Glomerular endothelial cell (primary cell): ENCODE measurements at regions not wholly inside any gene's neighbourhood (a gene's known extent, or its start where the extent isn't known, plus 50 kb on each side); places are given as distances from the start of the nearest gene placed in this dataset.

Source experiments
- DNase-seq: peaks from one replicate; pipeline ENCODE4 v3.0.0-alpha.2; 2011; ENCODE audit warnings: low read depth, low spot score; ENCODE audit errors: extremely low read depth

GRCh38 chr3:72200332-72200731 is 415.4 kb upstream of the PROK2 start:
- no peak for DNase-seq

GRCh38 chr3:72199530-72199929 is 414.6 kb upstream of the PROK2 start:
- no peak for DNase-seq

GRCh38 chr3:72196377-72196929 is 411.5 kb upstream of the PROK2 start:
- no peak for DNase-seq

- DNase-seq, result no peak
Measured at GRCh38 chr3:72195895-72196294, 410.9 kb upstream of the PROK2 start.

- no peak for DNase-seq
Measured at GRCh38 chr3:72194458-72194857, 409.5 kb upstream of the PROK2 start.

- DNase-seq, result no peak
Measured at GRCh38 chr3:72193771-72194430, 409.0 kb upstream of the PROK2 start.

GRCh38 chr3:72192572-72192971 is 407.6 kb upstream of the PROK2 start:
- no peak for DNase-seq

GRCh38 chr3:72191209-72191960 is 406.4 kb upstream of the PROK2 start:
- no peak for DNase-seq

- DNase-seq, result no peak
Measured at GRCh38 chr3:72190050-72190449, 405.1 kb upstream of the PROK2 start.

GRCh38 chr3:72189339-72189738 is 404.4 kb upstream of the PROK2 start:
- DNase-seq, result no peak

GRCh38 chr3:72188536-72188935 is 403.6 kb upstream of the PROK2 start:
- no peak for DNase-seq

GRCh38 chr3:72187131-72187530 is 402.2 kb upstream of the PROK2 start:
- DNase-seq, result no peak

GRCh38 chr3:72186400-72186855 is 401.5 kb upstream of the PROK2 start:
- DNase-seq, result no peak

- DNase-seq, result no peak
Measured at GRCh38 chr3:72185549-72186399, 400.8 kb upstream of the PROK2 start.

GRCh38 chr3:72183489-72183888 is 398.5 kb upstream of the PROK2 start:
- no peak for DNase-seq

GRCh38 chr3:72182206-72182605 is 397.3 kb upstream of the PROK2 start:
- DNase-seq, result no peak

- DNase-seq, result no peak
Measured at GRCh38 chr3:72181251-72181650, 396.3 kb upstream of the PROK2 start.

- no peak for DNase-seq
Measured at GRCh38 chr3:72180405-72180804, 395.5 kb upstream of the PROK2 start.

- DNase-seq, result no peak
Measured at GRCh38 chr3:72179107-72179464, 394.1 kb upstream of the PROK2 start.

- DNase-seq, result no peak
Measured at GRCh38 chr3:72178463-72179106, 393.6 kb upstream of the PROK2 start.
